AG04449 (cell line): ENCODE measurements at regions not wholly inside any gene's neighbourhood (a gene's known extent, or its start where the extent isn't known, plus 50 kb on each side); places are given as distances from the start of the nearest gene placed in this dataset.
A peak's percentile ranks its signal among the peaks of the same experiment; 100 is the strongest.
"Not testable (repeated sequence)": the region's sequence is repeated elsewhere in the genome, so short reads cannot be mapped to it uniquely, and the experiment has no call there.

Experiments used
- CTCF ChIA-PET: fragments of 350-600 bp; formaldehyde crosslinking; extraction: SDS; loops from one replicate; lab custom pipeline; 2021; ENCODE audit warnings: antibody characterized with exemption; lab: Yijun Ruan, JAX
- POLR2A ChIA-PET: fragments of 400-600, 350-600 bp; formaldehyde crosslinking; extraction: SDS; loops from one replicate; lab custom pipeline; 2020; ENCODE audit warnings: antibody characterized with exemption, inconsistent platforms; lab: Yijun Ruan, JAX
- DNase-seq: peaks from one replicate; pipeline ENCODE4 v3.0.0-alpha.2; 2010; ENCODE audit warnings: low read depth, low spot score
- H3K4me3 ChIP-seq: 2 replicates; pipeline ENCODE4 v1.5.1; 2011; ENCODE audit warnings: low read depth, mild to moderate bottlenecking, control low read depth, low read length
- CTCF ChIP-seq: IDR thresholded peaks from one replicate; pipeline ENCODE4 v1.5.1; 2011; ENCODE audit warnings: mild to moderate bottlenecking, moderate library complexity, low read length, control low read depth, inconsistent platforms; ENCODE audit not compliant: insufficient read depth; ENCODE audit errors: missing control alignments

GRCh38 chr13:46455924-46456323 is 68.9 kb upstream of the RUBCNL start:
- H3K4me3 ChIP-seq, DNase-seq, POLR2A ChIA-PET: not testable (repeated sequence)
- CTCF ChIA-PET, result interaction anchor here (1.0 kb wide), 1 partner anchor 130 kb away, joined by 3 read pairs; no protein-coding TSS in a partner anchor
- peak; percentile 23 for TF ChIP-seq CTCF

- CTCF ChIA-PET, POLR2A ChIA-PET, H3K4me3 ChIP-seq, DNase-seq: not testable (repeated sequence)
These were observed 64.1 kb upstream of the RUBCNL start for GRCh38 chr13:46451145-46451544.

- POLR2A ChIA-PET, result interaction anchor here (0.6 kb wide), 1 partner anchor 19 kb away, joined by 4 read pairs; no protein-coding TSS in a partner anchor
- H3K4me3 ChIP-seq, CTCF ChIA-PET, DNase-seq: not testable (repeated sequence)
These were observed 62.9 kb upstream of the RUBCNL start for GRCh38 chr13:46449949-46450348.

- DNase-seq, result peak; percentile 44
- H3K4me3 ChIP-seq, CTCF ChIA-PET, POLR2A ChIA-PET: not testable (repeated sequence)
These were observed 61.1 kb upstream of the RUBCNL start for GRCh38 chr13:46448148-46448547.

- H3K4me3 ChIP-seq, DNase-seq, POLR2A ChIA-PET, CTCF ChIA-PET: not testable (repeated sequence)
These were observed 50.9 kb upstream of the RUBCNL start for GRCh38 chr13:46437808-46438404.
